HG02981 (cell line): ENCODE measurements at regions not wholly inside any gene's neighbourhood (a gene's known extent, or its start where the extent isn't known, plus 50 kb on each side); places are given as distances from the start of the nearest gene placed in this dataset.
"Not testable (repeated sequence)": the region's sequence is repeated elsewhere in the genome, so short reads cannot be mapped to it uniquely, and the experiment has no call there.

ENCODE experiments used
- ATAC-seq: cut with Tn5 transposase; IDR thresholded peaks from one replicate; pipeline ENCODE4 v1.9.1; 2021; ENCODE audit warnings: mild to moderate bottlenecking, moderate library complexity; ENCODE audit not compliant: unreplicated experiment

DNA sequence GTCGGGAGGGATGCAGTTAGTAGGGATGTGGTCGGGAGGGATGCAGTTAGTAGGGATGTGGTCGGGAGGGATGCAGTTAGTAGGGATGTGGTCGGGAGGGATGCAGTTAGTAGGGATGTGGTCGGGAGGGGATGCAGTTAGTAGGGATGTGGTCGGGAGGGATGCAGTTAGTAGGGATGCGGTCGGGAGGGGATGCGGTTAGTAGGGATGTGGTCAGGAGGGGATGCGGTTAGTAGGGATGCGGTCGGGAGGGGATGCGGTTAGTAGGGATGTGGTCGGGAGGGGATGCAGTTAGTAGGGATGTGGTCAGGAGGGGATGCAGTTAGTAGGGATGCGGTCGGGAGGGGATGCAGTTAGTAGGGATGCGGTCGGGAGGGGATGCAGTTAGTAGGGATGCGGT, 96.2 kb downstream of the BDH1 start:
- ATAC-seq = not testable (repeated sequence)

DNA sequence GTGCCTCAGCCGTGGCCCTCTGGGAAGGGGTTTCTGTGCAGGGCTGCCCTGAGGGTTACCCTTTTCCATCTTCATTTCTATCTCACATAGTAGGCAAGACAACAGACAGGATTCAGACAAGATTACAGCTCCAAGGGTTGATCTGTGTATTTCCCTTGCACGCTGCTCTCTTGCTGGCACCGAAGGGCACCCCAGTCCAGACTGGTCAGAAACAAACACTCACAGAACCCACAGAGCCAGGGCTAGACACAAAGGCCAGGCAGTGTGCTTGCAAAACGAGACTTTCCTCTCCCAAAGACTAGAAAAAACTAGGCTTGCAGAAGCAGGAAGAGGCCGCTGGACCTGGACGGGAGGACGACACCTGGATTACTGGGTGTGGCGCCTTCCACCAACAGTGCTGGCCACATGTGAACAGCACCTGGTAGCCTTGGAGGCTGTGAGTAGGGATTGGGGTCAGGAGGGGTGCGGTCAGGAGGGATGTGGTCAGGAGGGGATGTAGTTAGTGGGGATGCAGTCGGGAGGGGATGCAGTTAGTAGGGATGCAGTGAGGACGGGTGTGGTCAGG, 96.8 kb downstream of the BDH1 start:
- no peak for ATAC-seq

DNA sequence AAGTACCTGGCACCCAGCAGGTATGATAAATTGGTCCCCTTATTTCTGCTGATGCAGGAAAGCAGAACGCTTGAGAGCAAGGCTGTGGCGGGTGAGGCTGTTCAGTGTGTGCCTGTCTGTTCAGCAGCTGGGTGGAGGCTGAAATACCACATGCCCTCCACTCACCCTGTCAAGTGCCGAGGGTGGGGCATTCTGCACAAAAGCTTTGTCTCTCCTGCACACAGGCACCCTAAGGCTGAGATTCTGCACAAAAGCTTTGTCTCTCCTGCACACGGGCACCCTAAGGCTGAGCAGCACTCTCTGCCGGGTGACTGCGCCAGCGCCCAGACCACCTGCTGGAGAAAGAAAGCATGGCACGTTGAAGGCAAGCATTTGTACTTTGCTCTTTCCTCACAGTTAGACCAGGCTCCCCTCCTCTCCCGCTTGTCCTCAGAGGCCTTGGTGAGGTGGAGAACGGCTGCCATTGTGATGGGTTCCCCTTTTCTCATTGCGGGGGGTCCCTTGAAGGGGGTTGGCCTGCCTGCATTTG, 97.5 kb downstream of the BDH1 start:
- peak; percentile 61 for ATAC-seq

DNA sequence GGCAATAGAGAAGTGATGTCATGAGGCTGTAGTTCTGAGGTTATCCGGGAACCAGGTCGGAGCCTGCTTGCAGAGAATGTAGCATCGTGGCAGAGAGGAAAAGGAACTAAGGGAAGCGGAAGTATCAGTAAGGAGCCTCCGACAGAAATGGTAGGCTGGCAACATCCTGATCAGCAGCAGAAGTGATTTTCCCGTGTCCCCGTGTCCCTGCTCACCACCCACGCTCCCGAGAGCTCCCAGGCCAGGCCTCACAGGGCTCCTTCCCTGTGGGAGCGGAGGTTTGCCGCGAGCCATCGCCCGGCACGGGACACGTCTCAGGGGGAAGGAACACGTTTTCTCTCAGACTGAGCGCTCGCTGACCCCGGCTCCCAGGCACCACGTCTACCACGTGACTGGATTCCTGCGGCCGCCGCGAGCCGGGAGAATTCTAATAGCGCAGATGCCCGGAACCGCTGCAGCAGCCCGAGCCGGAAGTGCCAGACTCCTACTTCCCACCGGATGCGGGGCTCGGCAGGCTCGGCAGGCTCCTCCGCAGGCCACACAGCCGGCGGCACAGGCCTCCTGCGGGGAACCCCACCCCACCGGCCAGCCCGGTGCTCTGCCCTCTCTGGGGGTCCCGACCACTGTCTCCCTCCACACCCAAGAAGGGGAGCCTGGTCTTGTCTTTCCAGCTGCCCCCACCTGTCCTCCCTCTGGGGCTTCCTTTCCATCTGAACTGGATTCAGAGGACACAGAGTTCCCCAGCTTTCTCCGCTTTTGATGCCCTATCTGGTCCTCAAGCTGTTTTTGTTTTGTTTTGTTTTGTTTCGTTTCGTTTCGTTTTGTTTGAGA, 99.3 kb downstream of the BDH1 start:
- no peak for ATAC-seq

DNA sequence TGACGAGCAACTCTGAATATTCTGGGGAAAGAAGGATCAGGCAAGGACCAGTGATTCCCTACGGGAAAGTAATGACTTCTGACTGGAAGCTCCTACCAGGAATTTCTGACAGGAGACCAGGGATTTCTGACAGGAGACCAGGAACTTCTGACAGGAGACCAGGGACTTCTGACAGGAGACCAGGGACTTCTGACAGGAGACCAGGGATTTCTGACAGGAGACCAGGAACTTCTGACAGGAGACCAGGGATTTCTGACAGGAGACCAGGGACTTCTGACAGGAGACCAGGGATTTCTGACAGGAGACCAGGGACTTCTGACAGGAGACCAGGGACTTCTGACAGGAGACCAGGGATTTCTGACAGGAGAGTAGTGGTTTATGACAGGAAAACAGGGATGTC, 100.9 kb downstream of the BDH1 start:
- not testable (repeated sequence) for ATAC-seq

DNA sequence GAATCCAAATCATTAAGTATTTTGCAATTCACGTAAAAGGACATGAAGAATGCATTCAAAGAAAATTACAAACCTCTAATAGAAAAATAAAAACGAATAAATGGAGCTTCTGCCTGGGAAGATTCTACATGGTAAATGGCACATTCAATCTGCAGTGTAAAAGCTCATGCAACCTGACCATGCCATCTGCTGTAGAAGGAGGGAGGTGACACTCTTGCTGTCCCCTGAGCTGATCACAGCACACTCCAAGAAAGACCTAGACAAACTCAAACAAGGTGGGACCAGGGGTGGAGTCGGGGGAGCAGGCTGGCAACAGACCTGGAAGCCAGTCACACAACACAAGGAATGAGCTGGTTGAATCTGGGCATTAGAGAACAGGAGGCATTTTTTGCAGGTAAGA, 101.8 kb downstream of the BDH1 start:
- ATAC-seq = no peak

DNA sequence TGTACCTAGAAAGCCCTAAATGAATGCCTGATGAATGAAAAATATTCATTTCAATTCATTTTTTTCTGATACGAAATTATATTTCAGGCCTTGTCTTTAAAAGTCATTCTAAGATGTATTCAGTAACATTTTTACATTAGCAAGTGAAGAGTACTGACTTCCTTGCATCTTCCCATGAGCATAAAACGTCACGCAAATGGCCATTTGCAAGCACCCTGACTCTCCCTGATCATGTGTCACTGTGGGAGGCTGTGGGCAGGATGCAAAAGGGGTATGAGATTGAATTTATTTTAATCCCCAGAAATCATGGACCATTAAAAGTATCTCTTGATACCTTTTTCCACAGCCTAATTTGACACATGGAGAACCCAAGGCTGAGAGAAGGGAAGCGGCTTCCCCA, 105.0 kb downstream of the BDH1 start:
- ATAC-seq = no peak

DNA sequence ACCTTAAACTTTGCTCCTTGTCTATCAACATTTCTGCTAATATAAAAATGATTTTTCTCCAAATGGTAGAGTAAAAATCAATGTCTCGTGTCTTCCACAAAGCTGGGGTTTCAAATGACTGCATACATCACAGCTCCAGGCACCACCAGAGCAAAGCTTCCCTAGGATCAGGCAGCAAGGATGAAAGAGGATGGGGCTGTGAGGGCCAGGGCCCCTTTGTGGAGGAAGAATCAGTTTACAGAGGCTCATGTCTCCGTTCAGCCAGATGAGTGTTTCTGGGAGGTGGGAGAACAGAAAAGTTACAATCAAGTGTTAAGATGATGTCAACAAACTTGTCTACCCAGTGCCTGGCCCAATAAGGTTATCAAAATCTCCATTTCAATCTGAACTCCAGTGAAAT, 105.5 kb downstream of the BDH1 start:
- ATAC-seq = no peak

DNA sequence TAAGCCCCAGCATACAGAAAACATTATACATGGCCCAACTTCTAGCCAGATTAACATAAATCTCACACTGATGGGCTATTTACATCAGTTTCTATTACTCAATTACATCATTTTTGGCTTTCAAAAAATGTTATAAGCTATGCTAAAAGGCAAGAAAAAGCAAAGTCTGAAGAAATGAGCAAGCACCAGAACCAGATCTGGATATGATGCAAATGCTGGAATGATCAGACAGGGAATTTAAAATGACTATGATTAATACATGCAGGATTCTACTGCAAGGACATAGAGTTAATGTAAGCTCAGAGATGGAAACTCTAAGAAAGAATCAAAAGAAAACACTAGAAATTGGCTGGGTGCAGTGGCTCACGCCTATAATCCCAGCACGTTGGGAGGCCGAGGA, 106.6 kb downstream of the BDH1 start:
- ATAC-seq = not testable (repeated sequence)

DNA sequence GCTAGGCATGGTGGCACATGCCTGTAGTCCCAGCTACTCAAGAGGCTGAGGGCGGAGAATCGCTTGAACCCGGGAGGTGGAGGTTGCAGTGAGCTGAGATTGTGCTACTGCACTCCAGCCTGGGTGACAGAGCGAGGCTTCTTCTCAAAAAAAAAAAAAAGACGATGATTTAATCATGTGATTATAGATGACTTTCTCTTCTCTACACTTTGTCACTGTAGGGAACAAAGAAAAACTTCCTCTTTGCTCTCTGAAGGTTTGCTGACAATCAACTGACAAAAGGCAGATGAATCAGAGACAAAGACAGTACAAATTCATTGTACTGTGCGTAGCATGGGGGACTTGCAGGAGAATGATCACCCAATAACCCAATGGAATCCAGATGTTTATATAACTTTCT, 108.0 kb downstream of the BDH1 start:
- not testable (repeated sequence) for ATAC-seq

DNA sequence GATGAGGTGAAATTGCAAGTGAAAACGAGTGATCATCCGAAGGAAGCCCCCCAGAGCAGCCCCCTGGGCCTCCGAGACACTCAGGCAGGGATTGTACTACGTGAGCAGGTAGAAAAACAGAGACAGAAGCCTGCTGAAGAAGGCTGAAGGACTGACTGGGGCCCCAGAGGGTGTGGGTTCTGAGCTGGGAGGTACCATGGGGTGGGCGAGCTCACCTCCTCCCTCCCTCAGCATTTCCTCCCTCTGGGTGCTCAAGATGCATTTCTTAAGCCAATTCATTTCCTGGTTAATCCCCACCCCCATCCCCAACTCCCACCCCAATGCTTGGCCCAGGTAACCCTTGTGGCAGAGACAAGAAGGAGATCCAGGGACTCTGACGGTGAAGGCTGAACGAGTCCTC, 108.7 kb downstream of the BDH1 start:
- no peak for ATAC-seq

DNA sequence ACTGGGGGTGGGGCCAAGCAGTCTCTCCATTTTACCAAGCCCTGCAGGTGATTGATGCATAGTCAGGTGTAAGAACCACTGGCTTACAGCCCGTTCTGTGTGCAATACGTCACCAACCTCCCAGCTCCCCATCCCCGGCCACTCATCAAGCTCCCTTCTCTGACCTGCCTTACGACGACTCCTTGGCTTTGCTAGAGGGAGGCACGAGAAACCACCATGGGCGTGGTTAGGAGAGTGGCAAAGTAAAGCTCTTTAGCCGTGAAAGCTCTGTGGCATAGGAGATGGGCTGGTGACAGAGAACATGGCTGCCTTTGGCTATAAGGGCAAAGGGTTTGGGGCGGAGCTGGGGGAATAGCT, 109.1 kb downstream of the BDH1 start:
- ATAC-seq = no peak

DNA sequence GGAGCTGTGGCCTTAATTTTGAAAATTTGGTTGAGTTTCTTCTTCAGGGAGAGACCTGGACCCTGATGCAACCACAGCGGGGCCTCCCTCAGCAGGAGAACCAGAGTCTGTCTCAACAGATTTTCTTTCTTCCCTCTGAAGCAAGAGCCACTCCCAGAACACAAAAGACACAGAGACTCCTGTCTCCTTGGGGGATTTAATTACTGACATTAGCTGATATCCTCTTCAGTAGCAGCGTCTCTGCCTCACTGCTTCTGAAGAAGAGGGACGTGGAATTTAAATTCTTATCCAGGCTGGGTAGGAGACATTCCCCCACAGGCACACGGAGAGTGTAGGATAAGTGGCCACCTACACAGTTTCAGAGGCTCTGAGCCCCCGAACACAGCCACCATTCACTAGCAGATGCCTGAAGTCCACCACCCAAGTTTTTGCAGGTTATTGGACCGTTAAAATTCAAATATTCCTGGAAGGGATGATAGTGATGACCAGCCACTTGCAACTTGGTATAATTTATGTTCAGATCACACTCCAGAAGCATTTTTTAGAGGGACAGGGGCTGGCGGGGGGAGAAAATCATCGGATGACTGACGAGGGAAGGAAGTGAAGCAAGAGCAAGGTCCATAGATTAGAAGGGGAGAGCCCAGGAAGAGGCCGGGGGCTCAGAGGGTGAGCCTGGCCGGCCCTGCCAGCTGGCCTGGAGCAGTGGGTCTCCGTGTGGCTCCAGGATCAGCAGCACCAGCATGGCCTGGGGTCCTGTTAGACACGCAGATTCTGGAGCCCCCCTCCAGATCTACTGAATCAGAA, 109.7 kb downstream of the BDH1 start:
- ATAC-seq = no peak

DNA sequence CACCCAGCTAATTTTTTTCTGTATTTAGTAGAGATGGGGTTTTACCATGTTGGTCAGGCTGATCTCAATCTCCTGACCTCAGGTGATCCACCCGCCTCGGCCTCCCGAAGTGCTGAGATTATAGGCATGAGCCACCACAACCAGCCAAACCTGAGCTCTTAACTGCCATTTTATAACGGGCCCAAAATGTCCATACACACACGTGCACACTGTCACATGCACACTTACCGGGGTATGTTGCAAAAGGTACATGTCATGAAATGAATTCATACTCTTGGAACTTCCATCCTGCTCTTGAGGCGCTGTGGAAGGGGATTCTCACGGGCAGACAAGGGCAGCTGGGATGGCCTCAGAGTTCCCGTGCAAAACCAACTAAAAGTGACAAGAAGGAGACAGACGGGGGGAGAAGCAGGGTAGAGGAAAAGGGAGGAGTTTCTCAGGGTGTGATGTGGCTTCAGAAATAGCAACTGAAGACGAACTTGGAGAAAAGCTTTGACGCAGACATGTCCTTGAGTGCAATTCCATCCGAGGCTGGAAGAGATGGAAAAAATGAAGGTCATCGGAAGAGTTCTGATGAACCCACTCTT, 110.9 kb downstream of the BDH1 start:
- ATAC-seq = no peak

DNA sequence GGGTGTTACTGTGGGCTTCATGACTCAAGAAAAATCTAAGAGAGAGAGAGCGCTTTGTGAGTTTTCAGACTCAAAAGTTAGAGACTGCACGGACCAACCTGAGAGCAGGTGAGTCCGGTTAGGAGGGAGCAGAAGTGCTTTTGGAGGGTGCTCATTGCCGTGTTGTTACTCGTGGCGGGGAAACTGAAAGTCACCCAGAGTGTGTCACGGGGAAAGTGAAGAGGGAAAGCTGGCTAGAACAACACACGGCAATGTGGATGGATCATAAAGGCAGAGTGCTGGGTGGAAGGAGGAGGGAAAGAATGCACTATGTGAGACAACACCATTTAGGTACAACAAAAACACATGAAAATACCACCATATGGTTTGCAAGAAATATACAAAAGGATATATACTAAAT, 112.3 kb downstream of the BDH1 start:
- ATAC-seq = no peak

DNA sequence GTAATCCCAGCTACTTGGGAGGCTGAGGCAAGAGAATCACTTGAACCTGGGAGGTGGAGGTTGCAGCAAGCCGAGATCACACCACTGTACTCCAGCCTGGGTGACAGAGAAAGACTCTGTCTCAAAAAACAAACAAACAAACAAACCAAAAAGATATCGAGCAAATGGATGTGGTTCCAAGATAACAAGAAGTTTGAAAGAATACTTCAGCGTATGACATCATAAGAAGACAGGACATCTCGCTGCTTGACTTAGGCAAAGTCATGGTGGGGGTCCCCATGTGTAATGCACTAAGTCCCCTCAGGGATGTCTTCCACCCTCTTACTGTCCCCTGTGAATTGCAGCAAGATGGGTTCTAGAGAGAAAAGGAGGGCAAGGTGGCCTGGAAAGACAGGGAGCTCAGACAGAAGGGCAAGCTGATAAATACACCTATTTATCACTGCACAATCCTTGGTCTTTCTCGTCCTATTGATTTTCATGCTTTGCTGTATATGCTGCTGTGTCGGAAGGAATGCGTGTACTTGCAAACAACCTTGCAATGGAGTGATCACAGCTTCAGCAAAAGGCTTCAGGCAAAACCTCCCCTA, 115.0 kb downstream of the BDH1 start:
- ATAC-seq = no peak

DNA sequence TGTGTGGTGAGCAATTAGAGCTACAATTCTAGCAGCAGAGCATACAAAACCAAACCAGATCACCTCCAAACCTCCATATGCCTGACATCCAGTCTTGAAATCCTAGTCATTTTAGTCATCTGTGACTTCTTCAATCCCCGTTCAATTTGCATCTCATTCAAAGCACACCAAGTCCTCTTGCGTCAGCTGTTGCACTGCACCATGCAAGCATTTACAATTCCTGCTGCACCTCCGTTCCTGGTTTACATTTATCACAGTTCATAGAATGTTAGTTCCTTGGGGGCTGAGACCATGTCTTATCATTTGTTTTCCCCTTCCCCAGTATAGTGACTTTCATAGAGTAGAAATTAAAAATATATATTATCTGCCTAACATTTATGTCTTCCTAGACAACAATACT, 116.9 kb downstream of the BDH1 start:
- ATAC-seq = no peak

DNA sequence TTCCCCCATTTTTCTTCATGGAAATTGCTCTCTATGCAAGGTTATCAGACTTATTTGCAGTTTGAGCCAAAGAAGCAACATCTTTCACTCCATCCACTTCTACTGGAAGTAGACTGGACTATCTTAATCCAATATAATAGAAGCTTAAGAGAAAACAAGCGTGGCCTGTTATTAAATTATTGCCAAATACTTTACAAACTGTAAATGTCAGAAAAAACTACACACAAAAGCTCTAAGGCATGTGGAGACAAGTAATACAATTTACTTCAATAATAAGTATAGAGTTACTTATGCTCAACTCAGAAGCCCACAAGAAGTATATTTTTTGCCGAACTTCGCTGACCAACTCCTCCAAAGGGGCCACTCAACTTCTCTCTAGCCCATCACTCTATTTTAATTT, 120.3 kb downstream of the BDH1 start:
- no peak for ATAC-seq

DNA sequence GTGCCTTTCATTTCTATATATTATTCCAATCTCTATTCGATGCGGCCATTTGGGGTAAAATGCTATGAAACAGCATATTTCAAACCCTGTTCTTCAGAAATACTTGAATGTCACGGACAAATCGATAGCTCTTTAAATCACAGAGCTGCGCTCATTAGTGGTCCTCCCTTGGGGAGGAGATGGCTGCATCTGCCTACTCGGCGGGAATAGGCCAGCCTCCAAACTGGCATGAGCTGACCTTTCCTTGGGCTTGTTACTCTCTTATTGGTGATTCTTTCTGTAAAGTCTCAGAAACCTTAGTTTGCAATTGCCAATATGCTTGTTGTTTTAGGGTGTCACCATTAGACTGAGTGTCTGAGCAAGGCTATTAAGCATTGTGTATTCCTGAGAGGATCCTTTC, 120.9 kb downstream of the BDH1 start:
- no peak for ATAC-seq

DNA sequence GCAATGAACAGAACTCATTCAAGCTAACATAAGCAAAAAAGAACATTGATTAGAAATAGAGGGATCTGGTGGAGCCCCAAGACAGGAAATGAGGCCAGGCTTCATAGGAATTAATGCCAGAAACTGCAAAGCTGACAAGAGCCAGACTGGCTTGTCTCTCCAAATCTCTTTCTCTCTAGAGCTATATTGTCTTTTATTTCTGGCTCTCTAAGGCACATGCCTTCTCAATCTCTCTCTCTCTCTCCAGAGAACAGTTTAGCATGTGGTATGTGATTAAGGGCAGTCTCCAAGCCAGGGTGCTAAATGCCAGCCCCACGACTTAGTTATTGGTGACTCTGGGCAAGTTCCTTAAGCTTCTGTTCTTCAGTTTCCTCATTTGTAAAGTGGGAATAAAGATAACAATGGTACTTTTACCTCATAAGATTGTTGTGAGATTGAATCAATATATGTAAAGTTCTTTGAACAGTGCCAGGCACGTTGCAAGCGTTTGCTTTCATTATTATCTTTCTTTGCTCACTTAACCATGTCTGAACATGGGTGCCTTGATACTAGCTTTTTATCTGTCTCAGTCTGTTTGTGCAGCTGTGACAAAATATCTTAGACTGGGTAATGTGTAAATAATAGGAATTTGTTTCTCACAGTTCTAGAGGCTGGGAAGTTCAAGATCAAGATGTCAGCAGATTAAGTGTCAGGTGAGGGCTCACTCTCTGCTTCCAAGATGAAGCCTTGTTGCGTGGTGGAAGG, 123.2 kb downstream of the BDH1 start:
- no peak for ATAC-seq
